ENCODE measurements at regions not wholly inside any gene's neighbourhood (a gene's known extent, or its start where the extent isn't known, plus 50 kb on each side); places are given as distances from the start of the nearest gene placed in this dataset.

- H3K27ac Mint-ChIP-seq = no peak overlapping the region
- Histone ChIP-seq H3K36me3 (no peaks in the 10 kb centered on the region), H3K27ac (no peak overlapping the region)
These were observed 849.3 kb downstream of the TLE1 start for GRCh38 chr9:80839821-80840675.

GRCh38 chr9:80836013-80836412 is 853.3 kb downstream of the TLE1 start:
- peaks cover 3% of the 10 kb centered on the region for H3K9me3 Mint-ChIP-seq
- H3K9ac ChIP-seq = no peak overlapping the region

More at GRCh38 chr9:80839821-80840675, 849.3 kb downstream of the TLE1 start:
- Mint-ChIP-seq H3K27me3 (ENCODE audit: insufficient read depth, low read depth) (peaks cover 5% of the 10 kb centered on the region), H3K4me1 (peaks cover 31% of the 10 kb centered on the region), H3K36me3 (peaks cover 2% of the 10 kb centered on the region), H3K4me3 (no peak overlapping the region), H3K9me3 (peaks cover 3% of the 10 kb centered on the region)
- Histone ChIP-seq H3K4me1 (peaks cover 7% of the 10 kb centered on the region), H4K20me1 (ENCODE audit: low read depth) (no peaks in the 10 kb centered on the region), H2AFZ (replicated peaks) (no peak overlapping the region), H3K79me2 (ENCODE audit: low read depth) (no peaks in the 10 kb centered on the region), H3K4me3 (no peak overlapping the region), H3K4me2 (no peak overlapping the region), H3F3A (ENCODE audit: low read depth) (no peaks in the 10 kb centered on the region), H3K9ac (no peak overlapping the region), H3K9me3 (ENCODE audit: low read depth) (no peaks in the 10 kb centered on the region), H3K27me3 (no peaks in the 10 kb centered on the region)
- TF ChIP-seq CTCF (IDR thresholded peaks at IDR 0.05) (no peak), EZH2phosphoT487 (IDR thresholded peaks at IDR 0.05) (no peak), EZH2 (IDR thresholded peaks at IDR 0.05) (no peak)
- no peak for DNase-seq (ENCODE audit: low spot score)

GRCh38 chr9:80831751-80832150 is 857.6 kb downstream of the TLE1 start:
- Mint-ChIP-seq H3K9me3 (peaks cover 9% of the 10 kb centered on the region), H3K27me3 (ENCODE audit: insufficient read depth, low read depth) (peaks cover 2% of the 10 kb centered on the region), H3K4me3 (no peak overlapping the region), H3K27ac (no peak overlapping the region), H3K4me1 (peaks cover 18% of the 10 kb centered on the region), H3K36me3 (peaks cover 1% of the 10 kb centered on the region)
- Histone ChIP-seq H3K4me1 (peaks cover 7% of the 10 kb centered on the region), H3K36me3 (no peaks in the 10 kb centered on the region), H3K4me3 (no peak overlapping the region), H3F3A (ENCODE audit: low read depth) (no peaks in the 10 kb centered on the region), H3K9me3 (ENCODE audit: low read depth) (no peaks in the 10 kb centered on the region), H3K79me2 (ENCODE audit: low read depth) (no peaks in the 10 kb centered on the region), H2AFZ (replicated peaks) (no peak overlapping the region), H3K4me2 (no peak overlapping the region), H3K27me3 (no peaks in the 10 kb centered on the region), H3K27ac (no peak overlapping the region), H3K9ac (no peak overlapping the region), H4K20me1 (ENCODE audit: low read depth) (no peaks in the 10 kb centered on the region)
- DNase-seq (ENCODE audit: low spot score) = no peak
- no peak for TF ChIP-seq EZH2 (IDR thresholded peaks at IDR 0.05)
- TF ChIP-seq CTCF (IDR thresholded peaks at IDR 0.05) = no peak
- no peak for TF ChIP-seq EZH2phosphoT487 (IDR thresholded peaks at IDR 0.05)

More at GRCh38 chr9:80836013-80836412, 853.3 kb downstream of the TLE1 start:
- no peak overlapping the region for H3K4me3 Mint-ChIP-seq
- Histone ChIP-seq H3F3A (ENCODE audit: low read depth) (no peaks in the 10 kb centered on the region), H3K4me3 (no peak overlapping the region), H3K4me1 (peaks cover 7% of the 10 kb centered on the region), H4K20me1 (ENCODE audit: low read depth) (no peaks in the 10 kb centered on the region), H3K4me2 (no peak overlapping the region), H3K27me3 (no peaks in the 10 kb centered on the region), H3K27ac (no peak overlapping the region), H3K36me3 (no peaks in the 10 kb centered on the region), H2AFZ (replicated peaks) (no peak overlapping the region), H3K9me3 (ENCODE audit: low read depth) (no peaks in the 10 kb centered on the region), H3K79me2 (ENCODE audit: low read depth) (no peaks in the 10 kb centered on the region)
- peaks cover 2% of the 10 kb centered on the region for H3K36me3 Mint-ChIP-seq
- H3K4me1 Mint-ChIP-seq = peaks cover 18% of the 10 kb centered on the region
- H3K27ac Mint-ChIP-seq = no peak overlapping the region
- no peak for TF ChIP-seq EZH2phosphoT487 (IDR thresholded peaks at IDR 0.05)
- TF ChIP-seq CTCF (IDR thresholded peaks at IDR 0.05) = no peak
- no peak for TF ChIP-seq EZH2 (IDR thresholded peaks at IDR 0.05)
- peaks cover 5% of the 10 kb centered on the region for H3K27me3 Mint-ChIP-seq (ENCODE audit: insufficient read depth, low read depth)
- DNase-seq (ENCODE audit: low spot score) = no peak

All from neural progenitor cell (in vitro differentiated cells).